Stimulated activated naive CD8-positive, alpha-beta T cell treated with anti-CD3 and anti-CD28 coated beads, Interleukin-15, amount 100 ng/mL, for 72 hours (primary cell): ENCODE measurements at regions not wholly inside any gene's neighbourhood (a gene's known extent, or its start where the extent isn't known, plus 50 kb on each side); places are given as distances from the start of the nearest gene placed in this dataset.

ENCODE experiments used
- ATAC-seq: fragments of 150-1000 bp; cut with Tn5 transposase; 2 replicates; pipeline ENCODE4 v1.10.0; 2021; ENCODE audit warnings: mild to moderate bottlenecking, moderate library complexity
- DNase-seq, 2 donors: peaks; one replicate each; pipeline ENCODE4 v3.0.0; 2021 to 2022
- H3K27ac Mint-ChIP-seq, 2 donors: one replicate each; pipeline ENCODE4 v1.8.0; 2022; ENCODE audit warnings: mild to moderate bottlenecking in 2 of 2, mixed read lengths in 2 of 2, moderate library complexity in 2 of 2
- H3K27me3 Mint-ChIP-seq: one replicate; pipeline ENCODE4 v1.8.0; 2022; ENCODE audit warnings: mixed read lengths
- H3K4me1 Mint-ChIP-seq: one replicate; pipeline ENCODE4 v1.8.0; 2022; ENCODE audit warnings: mild to moderate bottlenecking, mixed read lengths
- H3K4me3 Mint-ChIP-seq, 2 donors: one replicate each; pipeline ENCODE4 v1.8.0; 2022; ENCODE audit warnings: mild to moderate bottlenecking in 2 of 2, mixed read lengths in 2 of 2, moderate library complexity in 1 of 2
- H3K9me3 Mint-ChIP-seq, 2 donors: one replicate each; pipeline ENCODE4 v1.8.0; 2022; ENCODE audit warnings: mixed read lengths in 2 of 2

DNA sequence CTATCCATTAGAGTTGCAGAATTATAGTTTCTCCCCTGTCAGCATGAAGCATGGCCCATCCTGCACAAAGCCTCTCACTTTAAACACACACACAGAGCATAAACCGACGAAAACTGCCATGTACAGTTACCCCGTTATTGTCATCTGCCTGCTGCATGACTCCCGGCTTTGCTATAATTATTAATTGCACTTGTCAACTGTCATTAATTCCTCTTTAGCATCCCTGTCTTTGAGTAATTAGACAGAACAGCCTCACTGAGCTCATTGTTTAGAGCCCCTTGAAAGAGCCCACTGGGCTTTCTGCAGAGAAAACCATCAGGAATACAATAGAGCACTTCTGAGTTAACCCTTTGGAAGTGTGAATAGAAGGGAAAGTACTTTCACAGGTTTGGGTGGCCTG lies 307.2 kb upstream of the SOX5 start:
- no peak for DNase-seq
- H3K4me3 Mint-ChIP-seq, result no peak overlapping the region
- H3K27me3 Mint-ChIP-seq, result no peaks in the 10 kb centered on the region
- peaks cover 0 to 4% of the 10 kb centered on the region in 2 donors for H3K9me3 Mint-ChIP-seq
- ATAC-seq, result no peak
- H3K27ac Mint-ChIP-seq, result no peak overlapping the region
- H3K4me1 Mint-ChIP-seq, result no peaks in the 10 kb centered on the region

DNA sequence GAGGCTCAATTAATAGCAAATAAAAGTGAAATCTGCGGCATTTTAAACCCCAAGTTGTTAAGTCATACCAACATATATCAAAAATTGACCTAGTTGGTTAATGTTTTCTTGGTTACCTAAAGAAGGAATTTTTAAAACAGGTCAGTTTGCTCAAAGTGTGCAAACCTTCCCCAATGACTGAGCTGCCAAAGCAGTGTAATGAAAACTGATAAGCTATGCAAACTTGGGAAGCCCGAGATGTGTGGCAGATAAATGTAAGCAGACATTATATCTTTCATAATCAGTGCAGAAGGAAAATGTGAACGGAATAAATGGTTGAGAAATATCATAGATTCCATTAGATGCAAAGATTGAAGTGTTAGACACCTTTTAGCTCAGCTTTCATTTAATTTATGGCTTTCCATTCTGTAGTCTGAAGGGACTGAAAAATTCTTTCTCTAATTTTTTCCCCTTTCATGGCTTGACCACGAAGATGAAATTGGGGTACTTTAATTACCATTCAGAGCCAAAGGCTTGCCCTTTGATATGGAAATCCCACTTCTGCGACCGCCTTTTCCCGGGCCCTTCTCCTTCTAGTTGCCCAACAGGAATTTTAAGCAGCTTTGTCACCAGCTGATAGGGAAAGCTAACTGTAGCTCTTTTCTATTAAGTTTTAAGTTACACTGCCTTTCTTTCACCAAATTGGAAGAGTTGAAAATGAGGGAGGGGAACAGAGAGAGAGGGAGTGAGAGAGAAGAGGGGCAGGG lies 306.6 kb upstream of the SOX5 start:
- no peak overlapping the region for H3K4me3 Mint-ChIP-seq
- H3K4me1 Mint-ChIP-seq, result no peaks in the 10 kb centered on the region
- H3K27me3 Mint-ChIP-seq, result no peaks in the 10 kb centered on the region
- H3K9me3 Mint-ChIP-seq, result peaks cover 0 to 4% of the 10 kb centered on the region in 2 donors
- DNase-seq (no peak), ATAC-seq (no peak)
- no peak overlapping the region for H3K27ac Mint-ChIP-seq

DNA sequence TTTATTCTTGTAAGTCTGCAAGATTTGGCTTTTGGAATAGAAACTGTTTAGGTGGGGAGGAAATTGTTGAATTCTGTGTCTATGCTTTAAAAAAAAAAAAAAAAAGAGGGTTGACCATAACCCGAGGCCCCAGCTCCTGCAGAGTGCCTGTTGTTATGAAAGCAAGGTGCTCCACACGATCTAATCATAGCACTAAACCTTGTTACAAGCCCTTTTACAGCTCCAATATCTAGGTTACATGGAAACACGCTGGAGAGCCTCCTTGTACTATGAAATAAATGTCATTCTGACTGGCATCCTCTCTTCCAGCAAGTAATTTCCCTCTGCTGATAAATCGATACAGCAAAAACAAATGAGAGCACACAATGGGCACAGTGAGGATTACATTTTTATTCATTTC lies 303.1 kb upstream of the SOX5 start:
- Mint-ChIP-seq H3K27me3 (no peaks in the 10 kb centered on the region), H3K9me3 (peaks cover 0 to 4% of the 10 kb centered on the region in 2 donors), H3K4me1 (no peaks in the 10 kb centered on the region), H3K27ac (no peak overlapping the region), H3K4me3 (no peak overlapping the region)
- ATAC-seq, result no peak
- no peak for DNase-seq

DNA sequence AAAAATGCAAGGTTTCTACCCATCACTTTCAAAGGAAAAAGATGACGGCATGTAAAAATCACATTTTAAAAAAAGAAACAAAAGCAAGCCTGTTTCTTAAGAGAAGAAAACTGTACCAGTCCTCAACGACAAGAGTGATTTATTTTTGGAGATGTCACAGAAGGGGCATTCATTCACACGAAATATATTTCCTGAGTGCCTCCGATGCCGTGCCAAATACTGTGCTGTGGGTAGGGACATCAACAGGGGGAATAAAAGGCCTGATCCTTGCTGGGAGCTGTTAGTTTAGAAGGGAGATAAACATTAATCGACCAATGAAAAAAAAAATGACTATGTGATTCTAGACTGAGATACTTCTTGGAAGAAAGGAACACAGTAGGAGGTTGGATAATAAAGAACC lies 297.5 kb upstream of the SOX5 start:
- Mint-ChIP-seq H3K9me3 (no peaks in the 10 kb centered on the region), H3K4me3 (no peak overlapping the region), H3K27me3 (no peaks in the 10 kb centered on the region), H3K4me1 (no peaks in the 10 kb centered on the region), H3K27ac (peak overlapping the region in 1 of 2 donors; percentile 9)
- DNase-seq, result no peak
- ATAC-seq, result no peak

DNA sequence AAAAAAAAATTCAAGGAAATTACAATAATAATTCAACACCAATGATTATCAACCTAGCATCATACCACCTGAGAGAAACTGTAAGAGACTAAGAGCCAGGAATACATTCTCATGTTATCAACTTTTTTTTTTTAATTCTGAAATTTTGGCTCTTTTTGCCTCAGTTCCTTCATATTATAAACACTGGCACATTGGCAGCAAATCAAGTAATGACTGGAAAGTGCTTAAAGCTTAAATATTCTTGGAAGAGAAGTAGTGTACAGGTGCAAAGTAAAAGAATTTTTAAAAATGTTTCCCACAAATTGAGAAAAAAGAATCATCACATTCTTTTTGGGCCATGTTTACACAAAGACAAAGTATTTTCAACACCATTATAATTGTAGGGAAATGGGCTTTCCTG lies 296.9 kb upstream of the SOX5 start:
- Mint-ChIP-seq H3K9me3 (no peaks in the 10 kb centered on the region), H3K27me3 (no peaks in the 10 kb centered on the region), H3K4me1 (no peaks in the 10 kb centered on the region), H3K4me3 (no peak overlapping the region), H3K27ac (no peak overlapping the region)
- no peak for DNase-seq
- ATAC-seq, result no peak

DNA sequence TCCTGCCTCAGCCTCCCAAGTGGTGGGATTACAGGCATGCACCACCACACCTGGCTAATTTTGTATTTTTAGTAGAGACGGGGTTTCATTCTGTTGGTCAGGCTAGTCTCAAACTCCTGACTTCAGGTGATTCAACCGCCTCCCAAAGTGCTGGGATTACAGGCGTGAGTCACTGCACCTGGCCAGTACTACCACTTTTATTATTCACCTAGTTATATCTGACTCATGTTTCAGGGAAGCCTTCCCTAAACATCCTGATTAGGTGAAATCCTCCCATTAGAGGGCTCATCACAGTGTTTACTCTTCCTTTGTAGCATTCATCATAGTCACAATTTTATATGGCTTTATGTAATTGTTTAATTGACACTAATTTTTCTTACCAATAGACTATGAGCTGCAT lies 295.3 kb upstream of the SOX5 start:
- ATAC-seq, result no peak
- no peak overlapping the region for H3K4me3 Mint-ChIP-seq
- H3K9me3 Mint-ChIP-seq, result no peaks in the 10 kb centered on the region
- no peak for DNase-seq
- H3K27me3 Mint-ChIP-seq, result no peaks in the 10 kb centered on the region
- no peaks in the 10 kb centered on the region for H3K4me1 Mint-ChIP-seq
- no peak overlapping the region for H3K27ac Mint-ChIP-seq

DNA sequence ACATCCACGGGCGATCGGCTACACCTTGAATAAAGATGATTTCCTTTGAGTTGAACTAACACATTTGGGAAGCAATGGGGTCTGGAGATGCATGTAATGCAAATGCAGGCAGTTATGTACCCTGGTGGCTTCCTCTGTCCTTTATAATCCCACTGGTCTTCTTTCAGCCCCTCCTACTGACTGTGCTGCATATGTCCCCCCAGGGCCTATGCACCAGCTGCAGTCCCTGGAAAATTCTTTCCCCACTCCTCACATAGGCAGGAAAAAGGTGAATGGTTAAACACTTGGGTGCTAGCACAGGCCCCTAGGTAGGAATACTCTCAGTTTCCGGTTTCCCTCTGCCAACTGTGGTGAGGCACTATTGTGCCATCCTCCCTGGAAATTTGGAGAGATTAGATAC lies 294.8 kb upstream of the SOX5 start:
- ATAC-seq (no peak), DNase-seq (no peak)
- H3K27ac Mint-ChIP-seq, result no peak overlapping the region
- no peaks in the 10 kb centered on the region for H3K27me3 Mint-ChIP-seq
- H3K4me1 Mint-ChIP-seq, result no peaks in the 10 kb centered on the region
- H3K9me3 Mint-ChIP-seq, result no peaks in the 10 kb centered on the region
- H3K4me3 Mint-ChIP-seq, result no peak overlapping the region

DNA sequence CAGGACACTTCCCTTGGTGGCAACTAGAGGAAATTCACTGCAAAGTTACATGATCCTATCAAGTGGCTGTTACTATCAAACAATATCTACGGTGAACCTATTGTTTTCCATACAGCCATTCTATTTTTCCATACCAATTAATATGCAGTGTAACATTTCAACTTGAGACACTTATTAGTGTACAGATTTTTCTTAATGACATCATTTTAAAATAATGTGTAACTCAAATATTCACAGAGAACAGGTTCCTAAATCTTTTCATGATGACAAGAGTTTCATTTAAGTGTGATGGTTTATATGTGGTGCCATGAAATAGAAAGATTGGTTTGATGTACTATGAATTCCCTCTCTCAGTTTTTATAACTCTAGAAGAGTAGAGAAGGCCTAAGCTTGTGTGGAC lies 291.2 kb upstream of the SOX5 start:
- no peak for ATAC-seq
- no peaks in the 10 kb centered on the region for H3K9me3 Mint-ChIP-seq

DNA sequence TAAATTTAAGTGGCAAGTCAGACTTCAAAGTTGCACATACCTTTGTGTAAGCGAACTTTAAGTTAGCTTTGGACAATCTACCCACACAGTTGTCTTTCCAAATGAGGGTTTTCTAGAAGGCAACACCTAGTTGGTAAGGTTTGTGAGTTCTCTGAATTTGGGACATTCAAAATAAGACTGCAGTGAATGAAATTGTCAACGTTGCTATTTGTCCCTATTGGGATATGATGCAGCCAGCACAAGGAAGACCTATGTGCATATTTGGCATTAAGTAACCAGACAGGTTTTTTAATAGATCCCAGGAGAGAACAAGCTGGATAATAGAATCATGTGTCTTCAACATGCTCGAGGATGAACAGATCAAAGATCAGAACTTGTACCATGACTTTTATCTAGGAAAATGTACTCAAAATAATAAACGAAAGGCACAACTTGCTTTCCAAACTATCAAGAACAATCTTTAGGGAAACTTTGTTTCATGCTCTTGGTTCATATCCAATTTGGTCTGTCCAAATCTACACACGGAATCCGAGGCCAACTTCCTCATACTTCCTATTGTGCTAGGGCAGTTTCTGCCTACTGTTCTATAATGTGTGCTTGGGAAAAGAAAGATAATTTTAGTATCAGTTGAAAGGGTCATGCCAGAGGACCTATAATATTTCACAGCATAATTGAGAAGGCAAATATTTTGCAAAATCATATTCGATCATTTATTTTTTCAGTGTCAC lies 284.2 kb upstream of the SOX5 start:
- no peak for DNase-seq
- H3K9me3 Mint-ChIP-seq, result peaks cover 0 to 5% of the 10 kb centered on the region in 2 donors
- H3K27me3 Mint-ChIP-seq, result no peaks in the 10 kb centered on the region
- ATAC-seq, result no peak
- no peaks in the 10 kb centered on the region for H3K4me1 Mint-ChIP-seq
- no peak overlapping the region for H3K4me3 Mint-ChIP-seq
- H3K27ac Mint-ChIP-seq, result no peak overlapping the region

More for the DNA sequence above, 291.2 kb upstream of the SOX5 start:
- Mint-ChIP-seq H3K27me3 (no peaks in the 10 kb centered on the region), H3K4me3 (no peak overlapping the region), H3K4me1 (no peaks in the 10 kb centered on the region), H3K27ac (no peak overlapping the region)
- no peak for DNase-seq

DNA sequence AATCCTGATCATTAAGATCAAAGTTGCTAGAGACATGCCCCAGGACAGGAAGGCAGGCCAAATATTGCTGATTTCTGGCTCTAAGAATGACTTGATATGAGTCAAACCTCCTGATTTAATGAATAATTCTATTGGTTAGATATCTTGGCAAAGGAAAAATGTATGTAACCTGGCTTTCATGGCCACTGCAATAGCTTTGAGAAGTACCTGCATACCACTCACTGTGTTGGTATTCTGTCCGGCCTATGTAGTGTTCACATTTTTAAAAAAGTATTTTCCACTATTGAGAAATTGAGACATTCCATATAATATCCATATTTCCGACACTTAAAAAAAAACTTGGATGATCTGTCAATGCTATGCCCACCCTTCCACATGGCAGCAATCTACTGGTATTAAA lies 283.1 kb upstream of the SOX5 start:
- peaks cover 0 to 7% of the 10 kb centered on the region in 2 donors for H3K9me3 Mint-ChIP-seq
- DNase-seq, result no peak
- no peak overlapping the region for H3K4me3 Mint-ChIP-seq
- H3K27me3 Mint-ChIP-seq, result no peaks in the 10 kb centered on the region
- no peak for ATAC-seq
- H3K4me1 Mint-ChIP-seq, result no peaks in the 10 kb centered on the region
- H3K27ac Mint-ChIP-seq, result no peak overlapping the region

DNA sequence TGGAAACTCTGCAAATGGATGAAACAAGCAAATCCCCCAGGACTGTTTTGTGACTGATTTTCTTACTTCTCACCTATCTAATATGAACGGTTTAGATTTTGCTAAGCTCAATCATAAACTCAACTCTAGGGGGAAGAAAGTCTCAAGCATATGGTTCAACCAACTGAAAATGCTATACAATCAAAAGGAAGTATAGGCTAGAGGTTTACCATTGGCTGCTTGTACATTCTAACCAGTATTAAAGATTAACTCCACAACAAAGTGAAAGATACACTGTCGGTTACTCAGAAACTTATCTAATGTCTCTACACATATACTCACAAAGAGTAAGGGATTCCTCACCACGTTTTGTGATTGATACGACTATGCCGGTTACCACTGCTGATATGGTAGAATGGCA lies 281.8 kb upstream of the SOX5 start:
- no peak overlapping the region for H3K27ac Mint-ChIP-seq
- no peak overlapping the region for H3K4me3 Mint-ChIP-seq
- peaks cover 0 to 7% of the 10 kb centered on the region in 2 donors for H3K9me3 Mint-ChIP-seq
- DNase-seq (no peak), ATAC-seq (no peak)
- H3K27me3 Mint-ChIP-seq, result no peaks in the 10 kb centered on the region
- no peaks in the 10 kb centered on the region for H3K4me1 Mint-ChIP-seq

DNA sequence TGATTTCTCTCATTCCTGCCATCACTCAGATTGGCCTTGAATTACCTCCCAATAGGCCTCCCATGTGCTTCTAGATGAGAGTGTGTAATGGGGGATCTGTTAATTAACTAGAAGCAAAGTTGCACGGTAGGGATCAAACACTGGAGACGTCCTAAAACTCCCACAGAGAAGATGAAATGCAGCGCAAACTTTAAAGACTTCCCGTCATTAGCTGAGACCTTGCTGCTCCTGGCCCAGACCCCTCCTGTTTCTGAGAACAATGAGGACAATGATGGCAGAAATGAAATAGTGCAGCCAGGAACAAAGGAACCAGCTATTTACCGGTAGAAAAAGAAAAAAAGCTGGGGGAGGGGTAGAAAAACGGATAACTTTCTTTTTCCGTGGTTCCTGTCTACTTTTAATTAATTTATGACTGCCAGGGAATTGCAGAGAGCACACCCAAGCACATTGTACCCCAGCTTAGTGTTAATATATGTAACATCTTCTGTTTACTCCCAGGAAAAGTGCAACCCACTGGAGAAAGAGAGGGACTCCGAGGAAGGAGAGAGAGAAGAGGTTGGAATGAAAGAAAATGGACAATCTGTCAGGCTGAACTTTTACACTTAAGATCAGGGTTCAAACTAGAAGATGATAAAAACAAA lies 280.7 kb upstream of the SOX5 start:
- no peak overlapping the region for H3K27ac Mint-ChIP-seq
- H3K4me3 Mint-ChIP-seq, result no peak overlapping the region
- no peaks in the 10 kb centered on the region for H3K27me3 Mint-ChIP-seq
- H3K4me1 Mint-ChIP-seq, result no peaks in the 10 kb centered on the region
- DNase-seq (no peak), ATAC-seq (no peak)
- peaks cover 0 to 7% of the 10 kb centered on the region in 2 donors for H3K9me3 Mint-ChIP-seq

DNA sequence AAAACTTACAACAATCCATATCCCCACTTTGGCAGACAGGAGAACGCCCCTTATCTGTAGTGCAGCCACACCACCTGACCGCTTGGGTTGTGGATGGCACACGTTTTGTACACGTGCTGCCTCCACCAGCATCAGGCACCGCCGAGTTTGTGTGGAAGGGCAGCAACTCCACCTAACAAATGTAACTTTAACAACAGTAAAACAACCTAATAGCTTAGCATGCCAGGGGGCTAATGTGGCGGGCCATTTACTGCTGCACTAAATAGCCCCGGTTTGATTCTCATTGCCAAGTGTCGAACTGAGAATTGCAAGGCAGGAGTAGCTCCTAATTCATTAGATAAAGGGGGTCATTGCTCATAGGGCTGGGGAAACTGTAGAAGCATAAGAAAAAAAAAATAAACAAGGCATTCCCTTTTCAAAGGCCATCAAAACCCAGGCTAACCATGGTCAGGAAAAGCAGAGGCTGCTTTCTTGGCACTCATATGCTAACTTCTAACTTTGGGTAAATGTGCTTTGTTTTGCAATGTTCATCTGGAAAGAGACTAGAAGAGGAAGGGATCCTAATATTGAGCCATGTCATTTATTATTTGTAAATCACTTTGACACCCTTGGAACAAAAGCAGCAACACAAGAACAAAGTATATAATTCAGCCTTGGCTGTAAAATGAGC lies 279.7 kb upstream of the SOX5 start:
- ATAC-seq (no peak), DNase-seq (no peak)
- Mint-ChIP-seq H3K27ac (no peak overlapping the region), H3K9me3 (peaks cover 0 to 7% of the 10 kb centered on the region in 2 donors), H3K27me3 (no peaks in the 10 kb centered on the region), H3K4me3 (no peak overlapping the region), H3K4me1 (no peaks in the 10 kb centered on the region)

DNA sequence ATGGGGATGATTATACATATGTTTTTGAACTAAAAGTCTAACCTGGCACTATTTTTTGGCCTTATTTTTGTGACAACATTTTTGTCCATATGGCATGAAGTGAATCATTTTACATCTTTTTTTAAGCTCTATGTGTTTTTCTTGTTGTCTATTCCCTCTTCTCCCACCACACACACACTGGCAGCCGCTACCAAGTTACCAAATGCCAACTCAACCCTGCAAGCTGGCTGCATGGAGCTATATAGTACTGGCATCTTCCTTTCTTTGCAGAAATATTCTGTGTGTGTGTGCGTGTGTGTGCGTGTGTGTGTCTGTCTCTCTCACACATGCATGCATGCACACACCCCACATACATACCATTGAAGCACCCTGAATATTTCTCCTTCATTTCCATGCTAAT lies 278.9 kb upstream of the SOX5 start:
- no peak overlapping the region for H3K4me3 Mint-ChIP-seq
- DNase-seq (no peak), ATAC-seq (no peak)
- H3K27ac Mint-ChIP-seq, result no peak overlapping the region
- H3K4me1 Mint-ChIP-seq, result no peaks in the 10 kb centered on the region
- no peaks in the 10 kb centered on the region for H3K27me3 Mint-ChIP-seq
- H3K9me3 Mint-ChIP-seq, result peaks cover 4 to 7% of the 10 kb centered on the region in 2 donors

DNA sequence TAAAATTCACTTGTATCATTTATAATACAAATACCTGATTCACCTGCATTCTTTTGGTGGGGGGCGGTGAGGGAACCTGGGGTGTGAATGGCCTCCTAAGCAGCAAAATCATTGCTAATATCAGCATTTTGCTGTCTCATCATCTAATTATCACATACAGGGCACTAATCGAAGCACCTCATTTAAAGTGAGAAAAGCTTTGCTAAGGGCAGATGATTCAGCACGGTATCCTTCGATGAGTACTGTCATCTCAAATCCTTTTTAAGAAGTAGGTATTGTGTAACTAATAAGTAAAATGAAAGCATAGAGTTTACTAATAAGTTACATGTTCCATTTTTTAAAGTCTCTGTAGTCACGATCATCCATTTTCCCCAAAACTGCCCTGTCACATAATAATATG lies 278.1 kb upstream of the SOX5 start:
- H3K9me3 Mint-ChIP-seq, result peaks cover 4 to 7% of the 10 kb centered on the region in 2 donors
- H3K27ac Mint-ChIP-seq, result no peak overlapping the region
- no peak overlapping the region for H3K4me3 Mint-ChIP-seq
- DNase-seq, result no peak
- H3K4me1 Mint-ChIP-seq, result no peaks in the 10 kb centered on the region
- no peaks in the 10 kb centered on the region for H3K27me3 Mint-ChIP-seq
- ATAC-seq, result no peak
